GM12878 (cell line): ENCODE measurements at regions not wholly inside any gene's neighbourhood (a gene's known extent, or its start where the extent isn't known, plus 50 kb on each side); places are given as distances from the start of the nearest gene placed in this dataset.

ENCODE experiments used
- ATAC-seq: fragments of 200-7000 bp; cut with Tn5 transposase; 3 replicates; pipeline ENCODE4 v1.9.1; 2020; ENCODE audit warnings: mild to moderate bottlenecking, moderate library complexity
- BruUV-seq: library from RNA; stranded (reverse); fragments of 400-500 nt; replicated peaks from 2 replicates; lab custom pipeline; 2021; lab: Mats Ljungman, UMichigan
- CTCF ChIA-PET: fragments of 300-600 bp; sonication (Branson Sonifier 250); formaldehyde crosslinking; extraction: SDS; loops from one replicate; lab custom pipeline; 2021; ENCODE audit warnings: inconsistent platforms; lab: Yijun Ruan, JAX
- POLR2A ChIA-PET: fragments of 350-600 bp; formaldehyde crosslinking; extraction: SDS; loops from one replicate; lab custom pipeline; 2021; ENCODE audit warnings: inconsistent platforms; lab: Charles Lee
- RAD21 ChIA-PET: fragments of 300-600 bp; sonication (Branson Sonifier 250); formaldehyde crosslinking; loops from one replicate; lab custom pipeline; 2023; ENCODE audit warnings: antibody characterized with exemption; ENCODE audit not compliant: unreplicated experiment; lab: Charles Lee
- SMC1A ChIA-PET: fragments of 300-600 bp; sonication (Branson Sonifier 250); formaldehyde crosslinking; loops from one replicate; lab custom pipeline; 2023; ENCODE audit not compliant: unreplicated experiment, uncharacterized antibody; lab: Charles Lee
- DNase-seq: peaks from one replicate; pipeline ENCODE4 v3.0.0-alpha.2; 2011; ENCODE audit warnings: low read depth, low spot score
- FAIRE-seq: peaks from 3 replicates; lab custom pipeline; 2011; peaks lifted over from hg19 to GRCh38; lab: Jason Lieb, UNC
- H2AFZ ChIP-seq: 2 replicates; pipeline ENCODE4 v1.6.0; 2011; ENCODE audit warnings: low read depth, low read length, control low read depth; ENCODE audit not compliant: control insufficient read depth
- H3K27ac ChIP-seq: 2 replicates; pipeline ENCODE4 v1.5.1; 2011; ENCODE audit warnings: control low read depth; ENCODE audit not compliant: control insufficient read depth, insufficient read depth
- H3K27me3 ChIP-seq, 2 experiments: replicated peaks in 1 of 2; 2 replicates each; pipeline versions ENCODE4 v1.6.0 to v1.6.1; 2011; ENCODE audit warnings: low read length in 1 of 2; ENCODE audit not compliant: control insufficient read depth in 2 of 2, insufficient read depth in 2 of 2
- H3K36me3 ChIP-seq, 2 experiments: 2 replicates each; pipeline ENCODE4 v1.5.1; 2011; ENCODE audit warnings: low read length in 1 of 2; ENCODE audit not compliant: control insufficient read depth in 2 of 2, insufficient read depth in 2 of 2
- H3K4me1 ChIP-seq: 2 replicates; pipeline ENCODE4 v1.6.1; 2011; ENCODE audit warnings: mild to moderate bottlenecking, low read length, moderate library complexity, mixed read lengths; ENCODE audit not compliant: control insufficient read depth, insufficient read depth
- H3K4me2 ChIP-seq: 2 replicates; pipeline ENCODE4 v1.6.0; 2011; ENCODE audit warnings: control low read depth; ENCODE audit not compliant: control insufficient read depth, insufficient read depth
- H3K4me3 ChIP-seq: fragments of 200-600 bp; sonication (generic); 2 replicates; pipeline ENCODE4 v1.5.1; 2016
- H3K79me2 ChIP-seq: 2 replicates; pipeline ENCODE4 v1.6.0; 2011; ENCODE audit warnings: low read length; ENCODE audit not compliant: control insufficient read depth, insufficient read depth
- H3K9ac ChIP-seq: 2 replicates; pipeline ENCODE4 v1.8.0; 2011; ENCODE audit warnings: low read length, control low read depth, mixed read lengths; ENCODE audit not compliant: control insufficient read depth, insufficient read depth
- H3K9me3 ChIP-seq: replicated peaks from 3 replicates; pipeline ENCODE4 v1.5.1; 2011; ENCODE audit warnings: mild to moderate bottlenecking, low read length; ENCODE audit not compliant: control insufficient read depth, insufficient read depth
- H4K20me1 ChIP-seq: 2 replicates; pipeline ENCODE4 v1.6.0; 2011; ENCODE audit not compliant: control insufficient read depth, insufficient read depth
- BCL11A ChIP-seq: IDR thresholded peaks from 2 replicates; pipeline ENCODE4 v1.6.1; 2011; ENCODE audit warnings: low read depth, low read length
- CREB1 ChIP-seq: IDR thresholded peaks from 2 replicates; pipeline ENCODE4 v1.6.1; 2012; ENCODE audit warnings: low read depth, mild to moderate bottlenecking, inconsistent platforms
- KAT2A ChIP-seq: conservative IDR thresholded peaks from 2 replicates; pipeline ENCODE4 v1.6.1; 2011; ENCODE audit warnings: low read depth, low read length; ENCODE audit not compliant: control insufficient read depth
- NR2C1 ChIP-seq: fragments of 450-650 bp; IDR thresholded peaks from 2 replicates; pipeline ENCODE4 v1.6.1; 2017; ENCODE audit warnings: antibody characterized with exemption, mild to moderate bottlenecking, moderate library complexity
- SIX5 ChIP-seq: IDR thresholded peaks from 2 replicates; pipeline ENCODE4 v1.6.1; 2011; ENCODE audit warnings: mild to moderate bottlenecking, low read depth, low read length, moderate library complexity; ENCODE audit not compliant: severe bottlenecking
- SMARCA5 ChIP-seq: fragments of 450-650 bp; IDR thresholded peaks from 2 replicates; pipeline ENCODE4 v1.6.1; 2017; ENCODE audit warnings: mild to moderate bottlenecking
- SPI1 ChIP-seq: IDR thresholded peaks from 2 replicates; pipeline ENCODE4 v1.6.1; 2011; ENCODE audit warnings: low read depth, mild to moderate bottlenecking, low read length, moderate library complexity, borderline replicate concordance; ENCODE audit not compliant: insufficient read depth
- SREBF1 ChIP-seq: IDR thresholded peaks from 2 replicates; pipeline ENCODE4 v1.6.1; 2012; ENCODE audit warnings: mild to moderate bottlenecking, low read length
- TAF1 ChIP-seq: IDR thresholded peaks from 2 replicates; pipeline ENCODE4 v1.6.1; 2011; ENCODE audit warnings: mild to moderate bottlenecking, low read depth, low read length, borderline replicate concordance
- TBL1XR1 ChIP-seq: IDR thresholded peaks from 2 replicates; pipeline ENCODE4 v1.6.1; 2012; ENCODE audit warnings: low read depth, low read length, improper control_type of control experiment
- WGBS: methylation state at CpG from one replicate; pipeline ENCODE4 v1.1.6; 2016; ENCODE audit warnings: low lambda C conversion rate; ENCODE audit not compliant: insufficient replicate concordance, insufficient coverage; ENCODE audit errors: missing lambda C conversion rate; 5-methylcytosine and 5-hydroxymethylcytosine counted together
- in situ Hi-C: fragments of 300-500 bp; cut with MboI; formaldehyde crosslinking; loops from 9 replicates; pipeline ENCODE4 v1.14.3; 2018; ENCODE audit warnings: mixed read lengths
- intact Hi-C: fragments of 100-400 bp; cut with micrococcal nuclease; formaldehyde crosslinking; loops from one replicate; pipeline ENCODE4 v1.14.2; 2022; ENCODE audit not compliant: unreplicated experiment
- TF ChIP-seq, protein P1 (sequence below): IDR thresholded peaks from 2 replicates; pipeline ENCODE4 v1.6.1; 2011; ENCODE audit warnings: mild to moderate bottlenecking, low read depth, low read length, moderate library complexity; ENCODE audit not compliant: insufficient replicate concordance
- TF ChIP-seq, protein P2 (sequence below): fragments of 450-650 bp; IDR thresholded peaks from 2 replicates; pipeline ENCODE4 v1.6.1; 2018; ENCODE audit warnings: mild to moderate bottlenecking, low read depth, moderate library complexity; ENCODE audit not compliant: partially characterized antibody

DNA sequence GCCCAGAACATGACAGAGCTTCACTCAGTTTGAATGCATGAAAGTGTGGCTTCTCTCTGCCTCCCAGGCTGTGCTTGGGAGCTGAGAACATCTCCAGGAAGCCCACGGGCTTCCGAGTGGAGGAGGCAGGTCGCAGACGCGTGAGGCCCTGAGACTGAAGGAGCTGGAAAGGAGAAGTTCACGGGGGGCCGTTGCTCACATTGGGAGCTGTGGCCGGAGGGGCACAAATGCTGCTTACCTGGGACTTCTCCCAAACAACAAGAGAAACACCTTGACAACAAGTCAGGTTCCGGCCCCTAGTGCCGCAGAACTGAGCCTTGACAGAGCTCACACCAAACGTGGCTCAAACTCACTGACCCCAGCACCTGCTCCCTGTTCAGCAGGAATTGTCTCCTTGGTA is 207.0 kb downstream of the BRD1 start:
- Histone ChIP-seq H3K9me3 (no peaks in the 10 kb centered on the region; the same call in 2 of the 3 replicates), H2AFZ (no peak overlapping the region), H3K4me3 (no peak overlapping the region), H3K27me3 (no peaks in the 10 kb centered on the region), H3K79me2 (no peaks in the 10 kb centered on the region), H3K9ac (no peak overlapping the region), H3K4me2 (no peak overlapping the region), H3K4me1 (no peaks in the 10 kb centered on the region), H3K27ac (no peak overlapping the region), H3K36me3 (no peaks in the 10 kb centered on the region; a peak in 2 of 4 replicates), H4K20me1 (no peaks in the 10 kb centered on the region)
- WGBS = 81% methylated on average over 11 of the region's 11 CpGs
- ChIA-PET SMC1A (no interaction called here), RAD21 (no interaction called here), CTCF (no interaction called here), POLR2A (no interaction called here)
- DNase-seq (no peak), ATAC-seq (no peak), FAIRE-seq (no peak)
- BruUV-seq = no TSS peak
- in situ Hi-C loops (no loop called here), intact Hi-C loops (no loop called here)
- TF ChIP-seq SPI1 (no peak), TBL1XR1 (no peak), KAT2A (no peak), CREB1 (no peak), NR2C1 (no peak), SREBF1 (no peak), SMARCA5 (no peak), BCL11A (no peak), SIX5 (no peak), TAF1 (no peak)
- TF ChIP-seq, protein P1, sequence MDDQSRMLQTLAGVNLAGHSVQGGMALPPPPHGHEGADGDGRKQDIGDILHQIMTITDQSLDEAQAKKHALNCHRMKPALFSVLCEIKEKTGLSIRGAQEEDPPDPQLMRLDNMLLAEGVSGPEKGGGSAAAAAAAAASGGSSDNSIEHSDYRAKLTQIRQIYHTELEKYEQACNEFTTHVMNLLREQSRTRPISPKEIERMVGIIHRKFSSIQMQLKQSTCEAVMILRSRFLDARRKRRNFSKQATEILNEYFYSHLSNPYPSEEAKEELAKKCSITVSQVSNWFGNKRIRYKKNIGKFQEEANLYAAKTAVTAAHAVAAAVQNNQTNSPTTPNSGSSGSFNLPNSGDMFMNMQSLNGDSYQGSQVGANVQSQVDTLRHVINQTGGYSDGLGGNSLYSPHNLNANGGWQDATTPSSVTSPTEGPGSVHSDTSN = no peak
- TF ChIP-seq, protein P2, sequence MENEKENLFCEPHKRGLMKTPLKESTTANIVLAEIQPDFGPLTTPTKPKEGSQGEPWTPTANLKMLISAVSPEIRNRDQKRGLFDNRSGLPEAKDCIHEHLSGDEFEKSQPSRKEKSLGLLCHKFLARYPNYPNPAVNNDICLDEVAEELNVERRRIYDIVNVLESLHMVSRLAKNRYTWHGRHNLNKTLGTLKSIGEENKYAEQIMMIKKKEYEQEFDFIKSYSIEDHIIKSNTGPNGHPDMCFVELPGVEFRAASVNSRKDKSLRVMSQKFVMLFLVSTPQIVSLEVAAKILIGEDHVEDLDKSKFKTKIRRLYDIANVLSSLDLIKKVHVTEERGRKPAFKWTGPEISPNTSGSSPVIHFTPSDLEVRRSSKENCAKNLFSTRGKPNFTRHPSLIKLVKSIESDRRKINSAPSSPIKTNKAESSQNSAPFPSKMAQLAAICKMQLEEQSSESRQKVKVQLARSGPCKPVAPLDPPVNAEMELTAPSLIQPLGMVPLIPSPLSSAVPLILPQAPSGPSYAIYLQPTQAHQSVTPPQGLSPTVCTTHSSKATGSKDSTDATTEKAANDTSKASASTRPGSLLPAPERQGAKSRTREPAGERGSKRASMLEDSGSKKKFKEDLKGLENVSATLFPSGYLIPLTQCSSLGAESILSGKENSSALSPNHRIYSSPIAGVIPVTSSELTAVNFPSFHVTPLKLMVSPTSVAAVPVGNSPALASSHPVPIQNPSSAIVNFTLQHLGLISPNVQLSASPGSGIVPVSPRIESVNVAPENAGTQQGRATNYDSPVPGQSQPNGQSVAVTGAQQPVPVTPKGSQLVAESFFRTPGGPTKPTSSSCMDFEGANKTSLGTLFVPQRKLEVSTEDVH = no peak
